GM18519 (cell line): ENCODE measurements at regions not wholly inside any gene's neighbourhood (a gene's known extent, or its start where the extent isn't known, plus 50 kb on each side); places are given as distances from the start of the nearest gene placed in this dataset.
"Not testable (repeated sequence)": the region's sequence is repeated elsewhere in the genome, so short reads cannot be mapped to it uniquely, and the experiment has no call there.

ENCODE experiments used
- ATAC-seq: cut with Tn5 transposase; IDR thresholded peaks from one replicate; pipeline ENCODE4 v1.9.1; 2021; ENCODE audit warnings: mild to moderate bottlenecking, moderate library complexity; ENCODE audit not compliant: unreplicated experiment, low FRiP score

GRCh38 chr12:19894803-19895202 lies 455.5 kb downstream of the AEBP2 start:
- peak; percentile 79 for ATAC-seq

GRCh38 chr12:19895246-19896020 lies 456.1 kb downstream of the AEBP2 start:
- no peak for ATAC-seq

DNA sequence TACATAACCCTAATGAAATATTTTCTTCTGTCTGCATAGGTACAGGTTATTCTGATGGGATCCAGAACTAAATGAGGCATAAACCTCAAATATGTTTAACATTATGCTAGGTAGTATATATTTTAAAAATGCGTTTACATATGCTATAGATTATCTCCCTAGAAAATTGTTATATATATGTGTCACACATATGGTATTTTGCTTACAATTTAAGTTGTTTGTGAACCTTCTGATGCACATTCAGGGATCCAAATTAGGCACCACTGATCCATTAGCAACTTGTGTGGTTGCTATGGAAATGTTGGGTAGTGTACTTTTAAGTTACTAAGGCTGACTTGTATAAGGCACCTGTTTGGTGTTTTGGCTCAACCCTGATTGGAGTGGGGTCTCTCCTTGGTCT lies 456.7 kb downstream of the AEBP2 start:
- ATAC-seq: no peak

DNA sequence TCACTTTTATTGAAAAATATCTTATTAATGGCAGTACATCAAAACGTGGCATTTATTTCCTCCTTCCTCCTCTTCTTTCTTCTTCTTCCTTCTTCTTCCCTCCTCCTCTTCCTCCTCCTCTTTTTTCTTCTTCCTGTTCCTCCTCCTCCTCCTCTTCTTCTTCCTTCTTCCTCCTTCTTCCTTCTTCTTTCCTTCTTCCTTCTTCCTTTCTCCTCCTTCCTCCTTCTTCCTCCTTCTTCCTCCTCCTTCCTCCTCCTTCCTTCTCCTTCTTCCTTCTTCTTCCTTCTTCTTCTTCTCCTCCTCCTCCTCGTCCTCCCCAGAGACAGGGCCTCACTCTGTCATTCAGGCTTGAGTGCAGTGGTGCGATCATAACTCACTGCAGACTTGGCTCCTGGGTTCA lies 457.2 kb downstream of the AEBP2 start:
- ATAC-seq: no peak

DNA sequence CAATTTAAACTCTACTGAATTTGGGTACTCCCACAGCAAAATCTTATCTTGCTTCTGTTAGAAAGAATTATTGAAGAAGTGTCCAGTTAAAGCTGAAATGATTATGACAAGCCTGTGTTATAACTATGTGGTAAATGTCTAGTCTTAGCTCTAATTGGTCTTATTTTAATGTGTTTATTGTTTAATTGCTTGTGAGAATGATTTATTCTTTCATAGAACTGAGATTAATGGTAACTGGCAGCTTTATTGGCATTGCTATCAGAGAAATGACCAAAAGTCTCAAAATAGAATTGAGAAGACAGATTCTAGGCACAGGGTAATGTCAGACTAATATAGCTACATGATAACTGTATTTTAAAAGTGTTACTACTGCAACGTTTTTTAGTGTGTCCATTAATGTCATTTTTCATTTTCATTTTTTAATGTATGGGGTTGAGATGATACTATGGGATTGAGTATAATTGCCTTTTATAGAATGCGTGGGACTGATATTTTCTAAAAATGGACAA lies 458.7 kb downstream of the AEBP2 start:
- no peak for ATAC-seq

GRCh38 chr12:19901841-19902240 lies 462.5 kb downstream of the AEBP2 start:
- no peak for ATAC-seq

GRCh38 chr12:19904819-19905218 lies 463.5 kb upstream of the PDE3A start:
- ATAC-seq: no peak

GRCh38 chr12:19908830-19909229 lies 459.5 kb upstream of the PDE3A start:
- no peak for ATAC-seq

GRCh38 chr12:19909418-19909817 lies 458.9 kb upstream of the PDE3A start:
- no peak for ATAC-seq

DNA sequence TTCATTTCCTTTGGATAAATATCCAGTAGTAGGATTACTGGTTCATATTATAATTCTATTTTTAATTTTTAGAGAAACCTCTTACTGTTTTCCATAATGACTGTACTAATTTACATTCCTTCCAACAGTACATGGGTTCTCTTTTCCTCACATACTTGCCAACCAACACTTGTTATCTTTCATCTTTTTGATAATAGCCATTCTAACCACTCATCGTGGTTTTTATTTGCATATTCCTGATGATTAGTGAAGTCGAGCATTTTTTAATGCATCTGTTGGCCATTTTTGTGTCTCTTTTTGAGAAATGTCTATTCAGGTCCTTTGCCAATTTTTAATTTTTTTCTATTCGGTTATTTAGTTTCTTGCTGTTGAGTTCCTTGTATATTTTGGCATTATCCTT lies 457.7 kb upstream of the PDE3A start:
- no peak for ATAC-seq

DNA sequence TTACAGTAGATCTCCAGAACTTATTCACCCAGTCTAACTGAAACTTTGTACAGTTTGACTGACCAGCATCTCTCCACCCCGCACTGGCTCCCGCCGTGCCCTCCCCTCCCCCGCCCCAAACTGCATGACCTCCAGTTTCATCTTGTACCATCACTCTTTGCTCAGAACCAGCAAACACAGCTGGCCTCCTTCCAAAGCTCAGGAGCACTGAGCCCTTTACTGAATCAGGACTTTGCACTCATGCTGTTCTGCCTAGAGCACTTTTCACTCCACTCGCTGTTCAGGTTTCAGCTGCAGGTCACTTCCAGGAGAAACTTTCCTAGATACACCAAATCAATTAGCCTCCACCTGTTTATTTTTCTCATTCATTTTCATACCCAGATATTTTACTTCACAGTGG lies 455.3 kb upstream of the PDE3A start:
- ATAC-seq: no peak

GRCh38 chr12:19915392-19916195 lies 452.7 kb upstream of the PDE3A start:
- no peak for ATAC-seq

GRCh38 chr12:19916196-19916753 lies 452.1 kb upstream of the PDE3A start:
- ATAC-seq: no peak

- no peak for ATAC-seq
These were observed 451.4 kb upstream of the PDE3A start for GRCh38 chr12:19916974-19917373.

DNA sequence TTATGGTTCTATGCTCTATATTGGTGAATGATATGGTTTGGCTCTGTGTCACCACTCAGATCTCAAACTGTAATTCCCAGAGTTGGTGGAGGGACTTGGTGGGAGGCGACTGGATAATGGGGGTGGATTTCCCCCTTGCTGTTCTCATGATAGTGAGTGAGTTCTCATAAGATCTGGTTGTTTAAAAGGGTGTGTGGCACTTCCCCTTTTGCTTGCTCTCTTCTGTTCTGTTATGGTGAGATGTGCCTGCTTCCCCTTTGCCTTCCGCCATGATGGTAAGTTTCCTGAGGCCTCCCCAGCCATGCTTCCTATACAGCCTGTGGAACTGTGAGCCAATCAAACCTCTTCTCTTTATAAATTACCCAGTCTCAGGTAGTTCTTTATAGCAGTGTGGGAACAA lies 446.6 kb upstream of the PDE3A start:
- ATAC-seq: not testable (repeated sequence)

DNA sequence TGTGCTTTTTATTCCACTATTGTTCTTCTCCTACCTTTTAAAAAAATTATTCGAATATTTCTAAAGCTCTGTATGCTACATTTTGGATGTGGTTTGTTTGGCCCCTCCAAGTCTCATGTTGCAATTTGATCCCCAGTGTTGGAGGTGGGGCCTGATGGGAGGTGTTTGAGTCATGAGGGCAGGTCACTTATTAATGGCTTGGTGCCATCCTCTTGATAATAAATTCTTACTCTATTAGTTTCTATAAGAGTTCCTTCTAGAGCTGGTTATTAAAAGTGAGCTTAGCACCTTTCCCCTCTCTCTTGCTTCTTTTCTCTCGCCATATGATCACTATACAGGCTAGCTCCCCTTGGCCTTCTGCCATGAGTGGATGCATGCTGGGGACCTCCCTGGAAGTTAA lies 445.6 kb upstream of the PDE3A start:
- ATAC-seq: no peak

DNA sequence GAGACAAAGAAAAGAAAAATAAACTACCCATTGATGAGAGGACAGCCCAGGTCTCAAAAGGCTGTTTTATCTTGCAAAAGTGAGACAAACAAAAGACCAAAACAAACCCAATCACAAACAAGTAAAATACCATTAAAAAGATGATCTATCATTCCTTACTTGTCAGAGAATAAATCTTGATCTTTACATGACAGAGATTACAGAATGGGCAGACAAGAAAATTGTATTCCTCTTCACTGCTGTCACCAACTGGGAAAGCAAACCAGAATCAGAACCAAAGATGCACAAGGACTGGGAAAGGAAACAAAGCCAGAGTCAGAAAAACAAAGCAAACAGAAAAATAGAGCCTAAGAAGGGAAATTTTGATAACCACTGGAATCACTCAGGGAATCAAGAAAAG lies 444.0 kb upstream of the PDE3A start:
- no peak for ATAC-seq

DNA sequence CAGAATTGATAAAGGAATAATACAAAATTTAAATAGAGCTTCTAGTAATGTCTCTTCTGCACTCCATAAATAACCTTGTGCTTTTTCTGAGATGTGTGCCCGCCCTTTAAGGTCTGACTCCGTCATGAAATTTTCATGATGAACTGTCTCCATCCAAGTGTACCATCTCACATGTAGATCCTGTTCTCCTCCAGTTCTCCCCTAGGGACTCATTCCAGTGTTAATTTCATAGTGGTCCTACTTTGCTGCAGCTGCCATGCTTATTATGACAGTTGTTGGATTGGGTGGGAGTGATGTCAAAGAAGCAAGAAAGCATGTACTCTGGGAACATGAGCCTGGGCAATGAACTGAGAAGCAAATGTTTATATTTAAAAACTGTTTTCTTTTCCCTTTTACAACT lies 442.5 kb upstream of the PDE3A start:
- ATAC-seq: no peak

- ATAC-seq: no peak
These were observed 442.1 kb upstream of the PDE3A start for GRCh38 chr12:19926266-19926665.

DNA sequence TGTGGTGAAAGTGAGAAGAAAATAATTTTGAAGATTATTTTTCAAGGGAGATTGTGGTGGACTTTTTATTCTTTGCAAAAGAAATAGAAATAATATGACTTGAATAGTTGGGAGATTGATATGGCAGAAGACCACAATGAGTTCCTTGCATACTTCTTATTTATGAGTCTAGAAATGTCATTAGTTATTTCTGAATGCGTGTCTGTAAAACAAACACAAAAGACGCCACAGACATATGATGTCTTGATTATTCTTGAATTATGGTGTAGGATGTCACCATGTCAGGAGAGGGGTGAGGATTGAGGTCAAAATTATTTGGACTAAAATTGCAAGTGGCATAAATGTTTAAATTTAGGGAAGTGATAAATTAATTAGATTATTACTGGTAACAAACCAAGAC lies 440.7 kb upstream of the PDE3A start:
- no peak for ATAC-seq

GRCh38 chr12:19932413-19932812 lies 435.9 kb upstream of the PDE3A start:
- ATAC-seq: no peak
